HG02642 (cell line): ENCODE measurements at regions not wholly inside any gene's neighbourhood (a gene's known extent, or its start where the extent isn't known, plus 50 kb on each side); places are given as distances from the start of the nearest gene placed in this dataset.

Source experiments
- ATAC-seq: cut with Tn5 transposase; IDR thresholded peaks from one replicate; pipeline ENCODE4 v1.9.1; 2021; ENCODE audit warnings: mild to moderate bottlenecking; ENCODE audit not compliant: unreplicated experiment, poor library complexity

GRCh38 chr10:121285406-121286196 is 312.6 kb downstream of the FGFR2 start:
- ATAC-seq = no peak

- ATAC-seq = no peak
Measured at GRCh38 chr10:121288011-121288410, 310.2 kb downstream of the FGFR2 start.

GRCh38 chr10:121288864-121289661 is 309.2 kb downstream of the FGFR2 start:
- no peak for ATAC-seq

- ATAC-seq = no peak
Measured at GRCh38 chr10:121289800-121290199, 308.4 kb downstream of the FGFR2 start.

- no peak for ATAC-seq
Measured at GRCh38 chr10:121290674-121291073, 307.6 kb downstream of the FGFR2 start.

- no peak for ATAC-seq
Measured at GRCh38 chr10:121291376-121291775, 306.9 kb downstream of the FGFR2 start.

GRCh38 chr10:121291823-121292222 is 306.4 kb downstream of the FGFR2 start:
- ATAC-seq = no peak

- ATAC-seq = no peak
Measured at GRCh38 chr10:121292321-121292720, 305.9 kb downstream of the FGFR2 start.

- no peak for ATAC-seq
Measured at GRCh38 chr10:121293110-121293509, 305.1 kb downstream of the FGFR2 start.

- ATAC-seq = no peak
Measured at GRCh38 chr10:121294630-121295029, 303.6 kb downstream of the FGFR2 start.

GRCh38 chr10:121296378-121296777 is 301.9 kb downstream of the FGFR2 start:
- ATAC-seq = no peak

GRCh38 chr10:121296881-121297585 is 301.2 kb downstream of the FGFR2 start:
- no peak for ATAC-seq

- ATAC-seq = no peak
Measured at GRCh38 chr10:121300723-121301122, 297.5 kb downstream of the FGFR2 start.

GRCh38 chr10:121302541-121303180 is 295.6 kb downstream of the FGFR2 start:
- no peak for ATAC-seq

GRCh38 chr10:121303287-121303890 is 294.9 kb downstream of the FGFR2 start:
- no peak for ATAC-seq

GRCh38 chr10:121305066-121305465 is 293.2 kb downstream of the FGFR2 start:
- no peak for ATAC-seq

GRCh38 chr10:121306159-121306673 is 292.0 kb downstream of the FGFR2 start:
- no peak for ATAC-seq

GRCh38 chr10:121307411-121307980 is 290.7 kb downstream of the FGFR2 start:
- ATAC-seq = no peak

- no peak for ATAC-seq
Measured at GRCh38 chr10:121308020-121308419, 290.2 kb downstream of the FGFR2 start.
